ENCODE measurements at regions not wholly inside any gene's neighbourhood (a gene's known extent, or its start where the extent isn't known, plus 50 kb on each side); places are given as distances from the start of the nearest gene placed in this dataset.
"Not testable (repeated sequence)": the region's sequence is repeated elsewhere in the genome, so short reads cannot be mapped to it uniquely, and the experiment has no call there.

DNA sequence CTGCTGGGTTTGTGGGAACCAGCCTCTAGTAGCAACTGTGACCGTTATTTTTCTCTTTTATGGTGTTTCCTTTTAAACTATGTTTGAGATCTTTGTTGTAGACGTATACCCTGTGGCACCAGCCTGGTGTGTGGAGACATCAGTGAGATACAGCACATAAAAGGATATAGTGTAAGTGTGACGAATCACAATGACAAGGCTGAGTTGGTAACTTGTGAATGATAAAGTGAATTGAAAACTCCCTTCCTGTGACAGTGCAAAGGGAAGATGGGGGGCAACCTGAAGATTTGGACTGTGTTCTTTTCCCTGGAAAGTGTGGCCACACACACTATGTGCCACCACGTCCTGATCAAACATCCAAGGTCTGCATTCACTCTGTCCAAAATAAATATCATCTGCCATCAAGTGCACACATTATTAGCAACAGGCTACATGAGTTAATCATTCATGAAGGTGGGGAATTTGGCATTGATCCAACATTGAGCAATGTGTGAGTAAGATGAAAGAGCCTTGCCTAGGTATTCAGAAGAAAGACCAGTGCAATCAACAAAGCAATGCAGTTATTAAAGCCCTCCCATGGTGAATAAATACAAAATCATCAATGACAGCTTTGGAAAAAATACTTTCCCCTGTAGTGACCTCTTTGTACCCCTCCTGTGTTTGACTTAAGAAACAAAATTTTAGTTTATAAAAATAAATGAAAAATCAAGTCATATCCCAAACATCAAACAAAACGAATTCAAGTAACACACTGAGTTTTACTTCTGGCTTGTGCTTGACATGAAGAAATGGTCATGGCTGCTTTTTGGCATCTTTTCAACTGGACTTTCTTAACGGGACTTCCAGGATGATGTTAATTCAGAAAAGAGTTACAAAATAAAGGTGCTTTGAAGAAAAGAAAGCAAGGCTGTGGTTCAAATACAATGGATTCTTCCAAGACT is 1280.5 kb upstream of the ZEB2 start:
- DNase-seq (ENCODE audit: low read depth in 3 of 3) = no peak

DNA sequence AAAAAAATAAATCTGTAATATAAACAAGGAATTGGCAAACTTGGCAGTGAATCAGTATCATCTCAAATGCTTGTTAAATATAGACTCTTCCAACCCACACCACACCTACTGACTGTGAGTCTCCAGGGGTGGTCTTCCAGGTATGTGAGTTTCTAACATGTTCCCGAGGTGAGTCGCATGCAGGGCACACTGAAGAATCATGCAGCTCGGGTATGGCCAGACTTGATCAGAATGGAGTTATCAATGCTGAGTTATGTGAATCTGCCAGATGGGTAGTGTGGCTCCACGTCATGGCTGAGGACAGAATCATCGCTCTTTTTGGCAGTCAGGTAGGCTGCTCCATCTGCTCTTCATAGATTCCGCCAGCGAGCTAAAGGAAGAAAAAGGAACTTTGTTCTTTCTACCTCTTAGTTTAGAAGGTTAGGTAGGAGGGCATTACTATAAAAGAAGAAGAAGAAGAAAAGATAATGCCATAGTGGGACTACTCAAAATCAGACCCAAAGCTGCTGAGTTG is 1279.7 kb upstream of the ZEB2 start:
- no peak for DNase-seq (ENCODE audit: low read depth in 3 of 3)

DNA sequence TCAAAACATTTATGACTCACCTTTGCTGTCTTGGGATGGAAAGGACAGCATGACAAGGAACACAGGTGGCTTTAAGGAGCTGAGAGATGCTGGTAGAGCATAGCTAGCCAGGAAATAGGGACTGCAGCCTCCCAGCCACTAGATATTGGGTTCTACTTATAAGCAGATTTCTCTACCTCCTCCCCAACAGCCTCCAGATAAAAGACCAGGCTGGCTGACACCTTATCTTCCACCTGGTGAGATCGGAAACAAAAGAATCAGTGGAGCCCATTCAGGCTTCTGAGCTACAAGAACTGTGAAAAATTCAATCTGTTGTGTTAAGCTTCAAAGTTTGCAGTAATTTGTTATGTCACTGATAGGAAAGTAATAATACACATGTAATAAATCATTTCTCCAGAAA is 1278.5 kb upstream of the ZEB2 start:
- DNase-seq (ENCODE audit: low read depth in 3 of 3) = no peak

DNA sequence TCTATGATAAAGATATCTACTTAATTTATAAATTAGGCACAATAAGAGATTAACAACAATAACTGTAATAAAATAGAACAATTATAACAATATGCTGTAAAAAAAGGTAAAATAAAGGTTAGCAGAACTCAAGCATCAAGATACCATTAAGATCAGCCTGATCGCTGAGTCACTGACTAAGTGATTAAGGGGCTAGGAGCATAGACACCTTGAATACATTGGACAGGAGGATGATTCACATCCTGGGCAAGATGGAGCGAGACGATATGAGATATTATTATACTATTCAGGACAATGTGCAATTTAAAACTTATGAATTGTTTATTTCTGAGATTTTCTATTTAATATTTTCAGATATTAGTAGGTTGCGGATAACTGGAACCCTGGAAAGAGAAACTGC is 1277.8 kb upstream of the ZEB2 start:
- DNase-seq (ENCODE audit: low read depth in 3 of 3) = no peak

DNA sequence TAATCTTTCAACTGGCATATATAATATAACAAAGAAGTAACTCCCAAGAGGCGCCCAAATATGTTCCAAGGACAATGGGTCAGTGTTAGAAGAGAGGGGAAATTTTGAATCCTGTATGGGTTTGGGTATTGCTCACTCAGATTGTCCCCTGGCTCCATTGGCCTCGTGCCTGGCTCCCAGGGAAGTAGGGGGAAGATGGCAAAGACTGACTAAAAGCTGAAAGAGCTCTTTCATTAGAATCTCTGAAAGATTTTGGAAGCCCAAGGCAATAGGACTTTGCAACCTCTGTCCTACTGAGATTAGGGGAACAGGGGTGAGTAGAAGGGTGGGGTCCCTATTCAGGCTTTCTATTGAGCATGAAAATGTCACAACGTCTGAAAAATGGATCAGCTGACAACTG is 1272.8 kb upstream of the ZEB2 start:
- DNase-seq (ENCODE audit: low read depth in 3 of 3) = no peak

DNA sequence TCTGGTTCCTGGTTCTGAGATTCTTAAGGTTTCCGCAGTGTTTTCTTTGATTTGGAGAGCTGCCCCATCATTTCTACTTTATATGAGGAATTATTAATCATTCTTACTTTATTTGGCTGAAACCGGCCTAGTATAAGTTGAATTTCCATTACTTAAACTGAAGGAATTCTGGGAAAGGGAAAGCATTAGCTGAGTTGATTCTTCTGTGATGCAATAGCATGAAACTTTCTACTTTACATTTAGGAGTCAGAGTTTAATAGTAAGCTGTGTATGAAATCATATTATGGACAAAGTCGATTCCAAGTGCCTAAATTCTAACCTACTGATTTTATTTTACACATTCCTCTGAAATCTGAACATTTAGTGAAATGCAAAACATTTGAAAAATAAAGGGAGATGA is 1269.7 kb upstream of the ZEB2 start:
- DNase-seq (ENCODE audit: low read depth in 3 of 3) = no peak

DNA sequence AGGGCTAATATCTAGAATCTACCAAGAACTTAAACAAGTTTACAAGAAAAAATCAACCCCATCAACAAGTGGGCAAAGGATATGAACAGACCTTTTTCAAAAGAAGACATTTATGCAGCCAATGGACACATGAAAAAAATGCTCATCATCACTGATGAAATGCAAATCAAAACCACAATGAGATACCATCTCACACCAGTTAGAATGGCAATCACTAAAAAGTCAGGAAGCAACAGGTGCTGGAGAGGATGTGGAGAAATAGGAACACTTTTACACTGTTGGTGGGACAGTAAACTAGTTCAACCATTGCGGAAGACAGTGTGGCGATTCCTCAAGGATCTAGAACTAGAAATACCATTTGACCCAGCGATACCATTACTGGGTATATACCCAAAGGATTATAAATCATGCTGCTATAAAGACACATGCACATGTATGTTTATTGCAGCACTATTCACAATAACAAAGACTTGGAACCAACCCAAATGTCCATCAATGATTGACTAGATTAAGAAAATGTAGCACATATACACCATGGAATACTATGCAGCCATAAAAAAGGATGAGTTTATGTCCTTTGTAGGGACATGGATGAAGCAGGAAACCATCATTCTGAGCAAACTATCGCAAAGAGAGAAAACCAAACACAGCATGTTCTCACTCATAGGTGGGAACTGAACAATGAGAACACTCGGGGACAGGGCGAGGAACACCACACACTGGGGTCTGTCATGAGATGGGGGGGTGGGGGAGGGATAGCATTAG is 1267.9 kb upstream of the ZEB2 start:
- DNase-seq (ENCODE audit: low read depth in 3 of 3) = not testable (repeated sequence)

DNA sequence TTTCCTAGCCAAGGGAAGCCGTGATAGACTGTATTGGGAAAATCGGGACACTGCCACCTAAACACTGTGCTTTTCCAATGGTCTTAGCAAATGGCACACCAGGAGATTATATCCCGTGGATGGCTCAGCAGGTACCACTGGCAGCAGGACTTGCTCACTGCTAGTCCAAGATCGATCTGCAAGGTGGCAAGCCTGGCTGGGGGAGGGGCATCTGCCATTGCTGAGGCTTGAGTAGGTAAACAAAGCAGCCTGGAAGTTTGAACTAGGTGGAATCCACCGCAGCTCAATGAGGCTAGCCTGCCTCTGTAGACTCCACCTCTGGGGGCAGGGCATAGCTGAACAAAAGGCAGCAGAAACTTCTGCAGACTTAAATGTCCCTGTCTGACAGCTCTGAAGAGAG is 1262.7 kb upstream of the ZEB2 start:
- not testable (repeated sequence) for DNase-seq (ENCODE audit: low read depth in 3 of 3)

DNA sequence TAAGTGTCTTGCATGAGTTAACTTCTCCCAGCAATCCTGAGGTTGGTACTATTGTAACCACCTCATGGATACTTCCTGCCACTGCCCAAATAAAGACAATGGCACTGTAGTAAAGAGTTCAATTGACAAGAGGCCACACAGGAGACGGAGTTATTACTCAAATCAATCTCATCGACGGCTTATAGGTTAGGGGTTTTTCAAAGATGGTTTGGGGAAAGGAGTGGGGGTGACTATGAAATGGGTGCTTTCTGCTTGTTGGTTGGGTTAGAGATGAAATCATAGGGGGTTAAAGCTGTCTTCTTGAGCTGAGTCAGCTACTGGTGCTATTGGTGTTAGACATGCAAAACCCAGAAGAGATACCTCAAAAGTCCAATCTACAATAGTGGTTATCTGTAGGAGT is 1258.0 kb upstream of the ZEB2 start:
- DNase-seq (ENCODE audit: low read depth in 3 of 3) = no peak

DNA sequence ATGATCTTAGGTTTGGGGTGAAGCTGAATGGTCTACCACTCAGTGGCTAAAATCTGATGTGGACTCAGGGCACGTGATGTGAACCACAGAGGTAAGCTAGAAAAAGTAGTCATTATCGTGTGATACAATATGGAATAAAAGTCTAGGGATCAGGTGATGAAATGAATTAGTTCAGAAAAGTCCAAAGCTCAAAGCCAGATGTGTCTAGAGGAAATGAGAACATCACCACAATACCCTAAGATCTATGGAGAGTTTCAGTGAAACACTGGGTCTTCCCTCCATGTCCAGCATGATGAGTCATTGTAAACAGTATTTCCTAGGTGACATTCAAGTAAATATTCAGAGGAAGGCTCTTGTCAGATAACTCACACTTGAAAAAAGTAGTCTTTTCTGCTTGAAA is 1257.4 kb upstream of the ZEB2 start:
- DNase-seq (ENCODE audit: low read depth in 3 of 3) = no peak

DNA sequence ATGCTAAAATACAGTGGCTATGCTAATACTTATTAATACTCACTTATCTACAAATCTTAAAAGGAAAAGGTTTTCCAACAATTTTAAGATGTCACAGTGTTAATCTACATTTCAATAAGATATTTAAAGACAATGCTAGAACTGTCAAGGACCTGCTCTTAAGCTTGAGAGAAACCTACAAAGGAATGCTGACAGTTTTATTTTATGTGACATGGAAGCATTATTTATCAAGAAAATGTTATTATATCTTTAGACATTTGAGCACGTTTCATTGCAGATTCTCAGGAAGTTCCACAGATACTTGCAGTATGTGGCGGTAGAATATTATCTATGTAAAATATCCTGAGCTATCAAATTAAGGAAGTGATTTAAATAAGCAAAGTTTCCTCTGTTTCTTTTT is 1255.7 kb upstream of the ZEB2 start:
- no peak for DNase-seq (ENCODE audit: low read depth in 3 of 3)

DNA sequence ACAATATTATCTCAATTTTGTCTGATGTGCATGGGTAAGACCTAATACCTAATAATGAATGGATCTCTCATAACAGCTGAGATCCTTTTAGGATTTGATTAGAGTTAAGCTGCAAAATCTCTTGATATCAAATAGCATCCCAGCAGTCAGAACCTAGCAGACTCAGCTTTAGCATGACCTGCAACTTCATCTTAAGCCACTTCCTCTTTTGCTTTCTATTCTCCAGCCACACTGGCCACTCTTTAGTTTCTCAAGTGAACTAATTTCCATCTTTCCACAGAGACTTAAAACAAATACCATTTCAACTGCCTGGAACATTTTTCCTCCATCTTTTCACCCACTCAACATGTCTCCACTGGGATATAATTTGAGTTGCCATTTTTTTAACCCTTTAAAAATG is 1251.6 kb upstream of the ZEB2 start:
- DNase-seq (ENCODE audit: low read depth in 3 of 3) = no peak

DNA sequence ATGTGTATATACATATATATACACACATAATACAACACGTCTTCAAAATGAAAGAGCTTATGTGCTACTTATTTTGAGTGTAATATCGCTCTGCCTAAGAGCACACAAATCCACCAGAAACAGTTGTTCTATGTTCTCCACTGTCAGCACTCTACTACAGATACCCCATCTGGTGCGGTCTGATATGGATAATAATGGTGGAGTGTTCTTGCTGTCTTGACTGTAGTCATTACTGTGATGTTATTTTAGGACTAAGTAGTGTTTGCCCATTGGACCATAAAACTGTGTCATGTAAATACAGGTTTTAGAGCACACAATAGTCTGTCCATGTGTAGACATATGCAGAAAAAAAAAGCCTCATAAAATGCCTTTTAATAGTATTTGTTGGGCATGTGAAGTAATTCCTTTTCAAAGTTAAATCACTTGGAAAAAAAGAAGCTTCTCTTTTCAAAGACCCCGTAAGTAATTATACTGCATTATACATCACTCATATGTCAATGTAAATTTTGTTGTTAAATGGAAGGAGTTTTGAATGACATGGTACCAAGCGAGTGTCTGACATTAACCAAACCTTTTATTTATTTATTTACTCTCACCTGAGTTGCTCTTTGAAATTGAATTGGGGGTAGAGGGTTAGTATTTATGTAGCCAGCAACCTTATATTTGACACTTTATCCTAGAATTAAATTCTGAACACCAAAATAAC is 1249.2 kb upstream of the ZEB2 start:
- no peak for DNase-seq (ENCODE audit: low read depth in 3 of 3)

DNA sequence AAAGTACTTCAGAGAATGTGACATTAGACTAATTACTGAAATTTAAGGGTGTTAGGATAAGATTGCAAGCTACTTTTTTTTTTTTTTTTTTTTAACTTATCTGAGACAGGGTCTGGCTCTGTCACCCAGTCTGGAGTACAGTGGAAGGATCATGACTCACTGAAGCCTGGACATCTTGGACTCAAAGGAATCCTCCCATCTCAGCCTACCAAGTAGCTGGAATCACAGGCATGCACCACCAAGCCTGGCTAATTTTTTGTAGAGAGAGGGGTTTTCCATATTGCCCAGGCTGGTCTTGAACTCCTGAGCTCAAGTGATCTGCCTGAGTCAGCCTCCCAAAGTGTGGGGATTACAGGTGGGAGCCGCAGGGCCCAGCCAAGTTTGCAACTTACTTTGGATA is 1246.0 kb upstream of the ZEB2 start:
- DNase-seq (ENCODE audit: low read depth in 3 of 3) = no peak

DNA sequence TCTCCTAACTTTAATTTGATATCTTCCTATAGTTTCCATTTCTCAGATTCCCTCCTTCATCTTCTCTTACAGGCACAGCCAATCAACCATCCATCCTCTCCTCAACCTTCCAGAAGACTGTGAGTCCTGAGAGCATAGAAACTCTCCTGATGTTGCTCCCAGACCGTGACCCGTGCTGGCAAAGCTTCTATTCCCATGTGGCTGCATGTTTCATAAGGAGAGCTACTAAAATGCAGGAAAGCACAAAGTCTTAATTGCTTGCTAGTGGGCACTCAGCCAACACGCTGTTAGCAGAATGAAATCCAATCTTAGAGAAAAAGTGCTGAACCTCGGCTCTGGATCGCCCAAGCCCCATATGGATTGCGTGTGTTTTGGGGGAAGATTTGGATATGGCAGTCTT is 1244.7 kb upstream of the ZEB2 start:
- no peak for DNase-seq (ENCODE audit: low read depth in 3 of 3)

DNA sequence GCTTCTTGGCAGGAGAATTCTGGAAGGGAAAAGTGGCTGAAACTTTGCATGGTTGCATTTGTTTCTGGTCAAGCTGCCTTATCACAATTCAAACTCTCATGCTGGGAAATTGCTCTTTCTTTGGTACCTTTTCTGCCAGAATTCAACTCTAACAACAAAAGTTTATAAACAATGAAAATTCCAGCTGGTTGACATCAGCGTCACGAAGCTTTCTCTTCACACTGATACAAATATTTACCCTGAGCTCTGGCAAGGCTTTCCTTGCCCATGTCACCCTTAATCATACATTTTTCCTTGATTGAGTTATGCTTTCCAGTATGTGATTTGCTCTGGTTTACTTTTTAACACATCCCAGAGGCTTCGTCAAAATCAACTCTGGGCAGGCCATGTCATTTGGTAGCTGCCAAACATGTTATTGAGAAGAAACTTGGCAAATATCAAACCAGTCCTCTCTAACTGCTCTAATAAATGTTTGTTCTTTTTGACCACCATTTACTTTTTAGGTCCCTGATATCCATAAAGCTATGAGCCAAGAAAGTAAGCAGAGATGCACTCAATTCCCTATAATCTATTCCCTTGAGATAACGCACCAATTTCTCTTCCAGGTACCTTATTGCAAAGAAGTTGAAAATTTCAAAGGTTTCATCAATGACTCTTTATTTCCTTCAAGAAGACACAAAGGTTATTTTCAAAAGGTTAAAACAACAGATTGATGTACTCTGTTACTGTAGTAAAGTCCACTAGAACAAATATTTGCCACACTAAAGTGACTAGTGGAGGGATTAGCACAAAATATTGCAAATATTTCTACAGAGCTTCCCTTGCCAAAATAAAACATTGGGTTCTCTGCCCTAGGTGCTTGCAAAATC is 1241.1 kb upstream of the ZEB2 start:
- DNase-seq (ENCODE audit: low read depth in 3 of 3) = no peak

DNA sequence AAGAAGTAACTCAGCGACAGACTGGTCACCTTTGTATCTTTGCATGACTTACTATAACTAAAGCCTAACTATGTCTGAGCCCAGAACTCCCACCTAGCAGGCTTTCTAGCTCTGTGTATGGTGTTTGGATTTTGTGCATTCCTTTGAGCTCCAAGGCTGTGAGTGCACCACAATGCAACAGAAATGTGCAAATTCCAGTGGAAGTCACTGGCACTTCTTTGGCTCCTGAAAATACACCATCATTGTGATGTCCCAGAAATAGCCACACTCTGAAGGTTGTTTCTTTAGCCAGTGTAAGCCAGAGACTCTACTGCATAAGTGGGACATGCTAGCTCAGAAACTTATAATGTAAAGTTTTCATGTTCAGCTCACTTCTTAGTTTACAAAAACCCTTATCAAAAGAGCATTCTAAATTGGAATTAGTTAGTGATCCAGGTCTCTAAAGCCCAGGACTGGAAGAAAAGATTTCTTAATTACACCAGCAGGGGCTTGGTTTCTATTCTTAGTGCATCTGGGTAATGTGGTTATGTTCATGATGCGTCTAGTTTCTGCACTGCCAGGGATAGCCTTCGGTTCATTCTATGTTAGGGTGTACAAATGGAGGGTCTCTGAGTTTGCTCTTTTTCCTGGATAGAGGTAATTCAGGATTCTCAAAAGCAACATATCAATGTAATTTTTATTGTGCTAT is 1239.5 kb upstream of the ZEB2 start:
- no peak for DNase-seq (ENCODE audit: low read depth in 3 of 3)

DNA sequence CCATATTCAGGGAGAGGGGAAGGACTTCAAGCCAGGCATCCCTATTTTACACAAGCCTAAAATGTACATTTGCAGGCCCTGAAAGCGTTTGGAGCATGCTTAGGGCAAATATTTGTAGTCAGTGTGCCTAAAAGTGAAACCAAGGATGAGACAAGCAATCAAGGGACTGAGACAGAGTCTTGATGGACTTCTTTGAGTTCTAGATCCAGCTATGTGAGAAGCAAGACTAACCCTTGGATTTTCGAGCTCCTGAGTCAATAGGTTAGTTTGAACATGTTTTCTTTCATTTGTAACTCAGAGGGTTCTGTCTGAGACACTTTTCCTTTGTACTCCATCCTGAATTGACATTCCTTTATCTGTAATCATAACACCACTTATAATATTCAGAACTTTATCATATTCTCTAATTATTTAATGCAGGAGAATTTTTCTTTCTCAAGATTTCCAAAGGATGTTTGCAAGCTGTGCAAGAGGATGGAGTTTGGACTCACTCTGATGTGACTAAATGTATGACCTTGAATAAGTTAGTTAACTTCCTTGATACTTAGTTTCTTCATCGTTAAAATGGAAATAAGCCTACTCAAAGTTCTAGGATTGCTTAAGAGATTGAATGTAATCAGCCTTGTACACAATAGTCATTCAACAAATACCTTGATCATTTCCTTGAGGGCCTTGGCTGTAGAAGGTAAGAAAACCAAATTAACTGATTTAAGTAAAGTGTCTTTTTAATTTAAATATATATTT is 1237.8 kb upstream of the ZEB2 start:
- no peak for DNase-seq (ENCODE audit: low read depth in 3 of 3)

DNA sequence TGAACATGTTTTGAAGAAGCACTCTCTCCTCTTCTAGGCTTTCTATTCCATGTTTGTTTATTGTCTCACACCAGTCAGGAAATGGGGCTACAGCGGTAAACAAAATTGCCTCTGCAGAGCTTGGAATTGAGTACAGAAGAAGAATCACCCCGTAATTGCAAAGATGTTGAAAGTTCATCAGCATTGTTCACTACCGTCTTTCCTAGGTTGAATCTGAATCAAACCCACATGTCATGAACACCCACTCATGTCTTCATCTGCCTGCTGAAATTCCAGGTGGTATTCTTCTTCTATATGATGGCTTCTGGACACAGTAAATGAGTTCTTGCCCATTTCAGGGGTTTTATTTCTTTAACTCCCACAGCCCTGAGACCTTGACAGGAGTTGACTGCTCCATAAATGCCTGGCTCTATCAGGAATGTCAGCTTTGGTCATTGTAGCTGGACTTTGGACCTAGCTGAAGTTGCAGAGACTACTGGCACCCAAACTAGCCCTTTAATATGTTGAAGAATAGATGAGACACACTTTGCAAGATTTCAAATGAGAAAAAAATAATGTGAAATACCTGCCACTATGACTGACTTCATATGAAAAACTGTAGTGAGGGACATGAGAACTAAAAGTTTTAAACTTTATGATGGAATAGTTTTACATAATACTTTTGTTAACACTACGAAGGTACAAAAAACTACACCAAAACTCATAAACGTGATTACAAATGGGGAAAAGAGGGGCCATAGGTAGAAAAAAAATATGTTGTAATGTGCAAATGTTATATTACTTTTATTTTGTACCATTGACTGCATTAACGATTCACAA is 1235.3 kb upstream of the ZEB2 start:
- DNase-seq (ENCODE audit: low read depth in 3 of 3) = no peak
